ENCODE measurements at regions not wholly inside any gene's neighbourhood (a gene's known extent, or its start where the extent isn't known, plus 50 kb on each side); places are given as distances from the start of the nearest gene placed in this dataset.

GRCh38 chr12:111196532-111196931, 172.4 kb downstream of the PHETA1 start:
- DNase-seq (ENCODE audit: low read depth) = no peak

- no peak for DNase-seq (ENCODE audit: low read depth)
Observed at GRCh38 chr12:111195316-111195715, 173.6 kb downstream of the PHETA1 start.

- no peak for DNase-seq (ENCODE audit: low read depth)
Observed at GRCh38 chr12:111194703-111195051, 174.2 kb downstream of the PHETA1 start.

- DNase-seq (ENCODE audit: low read depth) = no peak
Observed at GRCh38 chr12:111193977-111194702, 174.8 kb downstream of the PHETA1 start.

GRCh38 chr12:111193496-111193895, 175.4 kb downstream of the PHETA1 start:
- no peak for DNase-seq (ENCODE audit: low read depth)

GRCh38 chr12:111193067-111193466, 175.8 kb downstream of the PHETA1 start:
- DNase-seq (ENCODE audit: low read depth) = no peak

GRCh38 chr12:111192647-111193046, 176.2 kb downstream of the PHETA1 start:
- no peak for DNase-seq (ENCODE audit: low read depth)

GRCh38 chr12:111190741-111191526, 178.0 kb downstream of the PHETA1 start:
- DNase-seq (ENCODE audit: low read depth) = no peak

GRCh38 chr12:111189792-111190191, 179.1 kb downstream of the PHETA1 start:
- DNase-seq (ENCODE audit: low read depth) = no peak

GRCh38 chr12:111188436-111188835, 180.5 kb downstream of the PHETA1 start:
- no peak for DNase-seq (ENCODE audit: low read depth)

GRCh38 chr12:111186347-111186746, 182.5 kb downstream of the PHETA1 start:
- no peak for DNase-seq (ENCODE audit: low read depth)

- DNase-seq (ENCODE audit: low read depth) = no peak
Observed at GRCh38 chr12:111185889-111186227, 183.0 kb downstream of the PHETA1 start.

- no peak for DNase-seq (ENCODE audit: low read depth)
Observed at GRCh38 chr12:111185206-111185888, 183.5 kb downstream of the PHETA1 start.

- DNase-seq (ENCODE audit: low read depth) = no peak
Observed at GRCh38 chr12:111184161-111184560, 184.7 kb downstream of the PHETA1 start.

- no peak for DNase-seq (ENCODE audit: low read depth)
Observed at GRCh38 chr12:111183094-111183493, 185.8 kb downstream of the PHETA1 start.

- no peak for DNase-seq (ENCODE audit: low read depth)
Observed at GRCh38 chr12:111182382-111182781, 186.5 kb downstream of the PHETA1 start.

GRCh38 chr12:111181143-111181726, 187.7 kb downstream of the PHETA1 start:
- DNase-seq (ENCODE audit: low read depth) = no peak

- no peak for DNase-seq (ENCODE audit: low read depth)
Observed at GRCh38 chr12:111180426-111181142, 188.3 kb downstream of the PHETA1 start.

- no peak for DNase-seq (ENCODE audit: low read depth)
Observed at GRCh38 chr12:111178181-111179081, 190.5 kb downstream of the PHETA1 start.

GRCh38 chr12:111175396-111176094, 193.3 kb downstream of the PHETA1 start:
- DNase-seq (ENCODE audit: low read depth) = no peak

Data from RPMI7951 (cell line).